Mesothelial cell of epicardium (in vitro differentiated cells): ENCODE measurements at regions not wholly inside any gene's neighbourhood (a gene's known extent, or its start where the extent isn't known, plus 50 kb on each side); places are given as distances from the start of the nearest gene placed in this dataset.

ENCODE experiments used
- DNase-seq, 2 experiments: peaks; one replicate each; pipeline ENCODE4 v3.0.0; 2021; ENCODE audit warnings: low spot score in 2 of 2; ENCODE audit not compliant: unreplicated experiment in 2 of 2
- H3K27ac Mint-ChIP-seq: 2 replicates; pipeline ENCODE4 v1.8.0; 2021; ENCODE audit warnings: mixed read lengths
- H3K27me3 Mint-ChIP-seq: 2 replicates; pipeline ENCODE4 v1.8.0; 2021; ENCODE audit warnings: low read depth, mixed read lengths
- H3K36me3 Mint-ChIP-seq: 2 replicates; pipeline ENCODE4 v1.8.0; 2021; ENCODE audit warnings: mixed read lengths
- H3K4me1 Mint-ChIP-seq: 2 replicates; pipeline ENCODE4 v1.8.0; 2021; ENCODE audit warnings: mixed read lengths
- H3K4me3 Mint-ChIP-seq: 2 replicates; pipeline ENCODE4 v1.8.0; 2021; ENCODE audit warnings: mild to moderate bottlenecking, moderate library complexity, mixed read lengths
- H3K9me3 Mint-ChIP-seq: 2 replicates; pipeline ENCODE4 v1.8.0; 2021; ENCODE audit warnings: mixed read lengths
- CTCF ChIP-seq: fragments of 200-600 bp; sonication (generic); IDR thresholded peaks from one replicate; pipeline ENCODE4 v1.5.0; 2021; ENCODE audit warnings: antibody characterized with exemption; ENCODE audit not compliant: unreplicated experiment

GRCh38 chrX:16465081-16465876 is 184.7 kb upstream of the S100G start:
- peaks cover 3% of the 10 kb centered on the region for H3K4me1 Mint-ChIP-seq
- no peak for DNase-seq

GRCh38 chrX:16466640-16467432 is 183.1 kb upstream of the S100G start:
- no peak overlapping the region for H3K27ac Mint-ChIP-seq
- H3K36me3 Mint-ChIP-seq, result no peaks in the 10 kb centered on the region
- peaks cover 9% of the 10 kb centered on the region for H3K4me1 Mint-ChIP-seq
- DNase-seq, result no peak
- no peaks in the 10 kb centered on the region for H3K27me3 Mint-ChIP-seq
- H3K9me3 Mint-ChIP-seq, result no peaks in the 10 kb centered on the region
- no peak overlapping the region for H3K4me3 Mint-ChIP-seq
- TF ChIP-seq CTCF, result no peak

More at GRCh38 chrX:16465081-16465876, 184.7 kb upstream of the S100G start:
- Mint-ChIP-seq H3K4me3 (no peak overlapping the region), H3K36me3 (no peaks in the 10 kb centered on the region), H3K27me3 (no peaks in the 10 kb centered on the region), H3K9me3 (no peaks in the 10 kb centered on the region), H3K27ac (no peak overlapping the region)
- TF ChIP-seq CTCF, result no peak

GRCh38 chrX:16469870-16470269 is 180.1 kb upstream of the S100G start:
- no peak for TF ChIP-seq CTCF
- H3K36me3 Mint-ChIP-seq, result no peaks in the 10 kb centered on the region
- H3K4me1 Mint-ChIP-seq, result peaks cover 11% of the 10 kb centered on the region
- no peaks in the 10 kb centered on the region for H3K27me3 Mint-ChIP-seq
- no peak for DNase-seq
- no peak overlapping the region for H3K4me3 Mint-ChIP-seq
- H3K9me3 Mint-ChIP-seq, result peaks cover under 1% of the 10 kb centered on the region
- H3K27ac Mint-ChIP-seq, result no peak overlapping the region

- no peak for DNase-seq
- H3K27me3 Mint-ChIP-seq, result no peaks in the 10 kb centered on the region
- H3K4me1 Mint-ChIP-seq, result peaks cover 8% of the 10 kb centered on the region
- TF ChIP-seq CTCF, result no peak
- H3K9me3 Mint-ChIP-seq, result peaks cover 6% of the 10 kb centered on the region
- no peaks in the 10 kb centered on the region for H3K36me3 Mint-ChIP-seq
- H3K4me3 Mint-ChIP-seq, result no peak overlapping the region
- no peak overlapping the region for H3K27ac Mint-ChIP-seq
Measured at GRCh38 chrX:16472345-16472744, 177.6 kb upstream of the S100G start.

GRCh38 chrX:16474511-16474910 is 175.4 kb upstream of the S100G start:
- peaks cover 8% of the 10 kb centered on the region for H3K4me1 Mint-ChIP-seq

More at GRCh38 chrX:16474511-16474910, 175.4 kb upstream of the S100G start:
- Mint-ChIP-seq H3K36me3 (no peaks in the 10 kb centered on the region), H3K4me3 (no peak overlapping the region), H3K27ac (no peak overlapping the region), H3K9me3 (peaks cover 6% of the 10 kb centered on the region), H3K27me3 (no peaks in the 10 kb centered on the region)
- TF ChIP-seq CTCF, result no peak
- DNase-seq, result no peak
